Neural crest cell (in vitro differentiated cells): ENCODE measurements at regions not wholly inside any gene's neighbourhood (a gene's known extent, or its start where the extent isn't known, plus 50 kb on each side); places are given as distances from the start of the nearest gene placed in this dataset.
A peak's percentile ranks its signal among the peaks of the same experiment; 100 is the strongest.
"Not testable (repeated sequence)": the region's sequence is repeated elsewhere in the genome, so short reads cannot be mapped to it uniquely, and the experiment has no call there.

Experiments
- DNase-seq: peaks from one replicate; pipeline ENCODE4 v3.0.0; 2021; ENCODE audit warnings: low read depth, mixed read lengths, low spot score
- H3K27ac Mint-ChIP-seq: one replicate; pipeline ENCODE4 v1.8.0; 2021; ENCODE audit warnings: mild to moderate bottlenecking, mixed read lengths; ENCODE audit not compliant: unreplicated experiment
- H3K27me3 Mint-ChIP-seq: 2 replicates; pipeline ENCODE4 v1.8.0; 2021; ENCODE audit warnings: low read depth, mild to moderate bottlenecking, mixed read lengths
- H3K36me3 Mint-ChIP-seq: 2 replicates; pipeline ENCODE4 v1.8.0; 2021; ENCODE audit warnings: low read depth, mild to moderate bottlenecking, mixed read lengths
- H3K4me1 Mint-ChIP-seq: 2 replicates; pipeline ENCODE4 v1.8.0; 2021; ENCODE audit warnings: mixed read lengths
- H3K4me3 Mint-ChIP-seq: one replicate; pipeline ENCODE4 v1.8.0; 2021; ENCODE audit warnings: mild to moderate bottlenecking, mixed read lengths
- H3K9me3 Mint-ChIP-seq: 2 replicates; pipeline ENCODE4 v1.8.0; 2021; ENCODE audit warnings: mixed read lengths
- TF ChIP-seq, protein P1 (sequence below): fragments of 200-600 bp; sonication (generic); conservative IDR thresholded peaks from 2 replicates; pipeline ENCODE4 v1.5.0; 2021; ENCODE audit warnings: antibody characterized with exemption, mild to moderate bottlenecking

GRCh38 chr6:4420160-4420865 is 284.9 kb upstream of the ECI2 start:
- no peaks in the 10 kb centered on the region for H3K27me3 Mint-ChIP-seq
- H3K4me1 Mint-ChIP-seq, result peaks cover 6% of the 10 kb centered on the region
- no peak overlapping the region for H3K4me3 Mint-ChIP-seq
- DNase-seq, result no peak
- H3K36me3 Mint-ChIP-seq, result peaks cover 5% of the 10 kb centered on the region
- H3K9me3 Mint-ChIP-seq, result peaks cover 5% of the 10 kb centered on the region
- TF ChIP-seq, protein P1, sequence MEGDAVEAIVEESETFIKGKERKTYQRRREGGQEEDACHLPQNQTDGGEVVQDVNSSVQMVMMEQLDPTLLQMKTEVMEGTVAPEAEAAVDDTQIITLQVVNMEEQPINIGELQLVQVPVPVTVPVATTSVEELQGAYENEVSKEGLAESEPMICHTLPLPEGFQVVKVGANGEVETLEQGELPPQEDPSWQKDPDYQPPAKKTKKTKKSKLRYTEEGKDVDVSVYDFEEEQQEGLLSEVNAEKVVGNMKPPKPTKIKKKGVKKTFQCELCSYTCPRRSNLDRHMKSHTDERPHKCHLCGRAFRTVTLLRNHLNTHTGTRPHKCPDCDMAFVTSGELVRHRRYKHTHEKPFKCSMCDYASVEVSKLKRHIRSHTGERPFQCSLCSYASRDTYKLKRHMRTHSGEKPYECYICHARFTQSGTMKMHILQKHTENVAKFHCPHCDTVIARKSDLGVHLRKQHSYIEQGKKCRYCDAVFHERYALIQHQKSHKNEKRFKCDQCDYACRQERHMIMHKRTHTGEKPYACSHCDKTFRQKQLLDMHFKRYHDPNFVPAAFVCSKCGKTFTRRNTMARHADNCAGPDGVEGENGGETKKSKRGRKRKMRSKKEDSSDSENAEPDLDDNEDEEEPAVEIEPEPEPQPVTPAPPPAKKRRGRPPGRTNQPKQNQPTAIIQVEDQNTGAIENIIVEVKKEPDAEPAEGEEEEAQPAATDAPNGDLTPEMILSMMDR, result no peak
- peak overlapping the region; percentile 3 for H3K27ac Mint-ChIP-seq

DNA sequence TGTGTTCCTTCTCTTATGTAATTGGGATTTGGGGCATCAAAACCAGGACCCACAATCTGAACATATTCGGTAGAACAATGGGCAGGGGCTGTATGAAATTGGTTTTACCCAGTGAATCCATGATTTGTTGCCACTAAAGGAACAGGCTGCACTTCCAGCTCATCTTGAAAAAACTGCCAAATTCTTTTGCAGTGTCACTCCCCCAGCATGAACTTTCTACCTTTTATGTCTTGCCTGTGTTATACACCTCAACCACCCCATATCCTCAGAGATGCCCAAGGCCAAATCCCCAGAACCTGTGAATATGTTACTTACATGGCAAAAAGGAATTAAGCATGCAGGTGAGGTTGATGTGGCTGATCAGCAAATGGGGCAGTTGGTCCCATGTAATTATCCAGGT is 280.2 kb upstream of the ECI2 start:
- Mint-ChIP-seq H3K4me1 (peaks cover 6% of the 10 kb centered on the region), H3K36me3 (peaks cover 2% of the 10 kb centered on the region), H3K4me3 (no peak overlapping the region), H3K27me3 (no peaks in the 10 kb centered on the region), H3K9me3 (peaks cover 5% of the 10 kb centered on the region), H3K27ac (no peak overlapping the region)
- no peak for DNase-seq
- TF ChIP-seq, protein P1, result no peak

DNA sequence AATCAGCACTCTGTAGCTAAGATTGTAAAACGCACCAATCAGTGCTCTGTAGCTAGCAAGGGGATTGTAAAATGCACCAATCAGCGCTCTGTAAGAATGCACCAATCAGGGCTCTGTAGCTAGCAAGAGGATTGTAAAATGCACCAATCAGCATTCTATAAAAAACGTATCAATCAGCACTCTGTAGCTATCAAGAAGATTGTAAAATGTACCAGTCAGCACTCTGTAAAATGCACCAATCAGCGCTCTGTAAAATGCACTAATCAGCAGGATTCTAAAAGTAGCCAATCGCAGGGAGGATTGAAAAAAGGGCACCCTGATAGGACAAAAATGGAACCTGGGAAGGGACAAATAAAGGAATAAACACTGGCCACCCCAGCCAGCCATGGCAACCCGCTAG is 278.7 kb upstream of the ECI2 start:
- not testable (repeated sequence) for DNase-seq, H3K9me3 Mint-ChIP-seq, H3K27me3 Mint-ChIP-seq, H3K36me3 Mint-ChIP-seq, H3K4me3 Mint-ChIP-seq, H3K27ac Mint-ChIP-seq, H3K4me1 Mint-ChIP-seq

- no peaks in the 10 kb centered on the region for H3K27me3 Mint-ChIP-seq
- peaks cover 13% of the 10 kb centered on the region for H3K9me3 Mint-ChIP-seq
- TF ChIP-seq, protein P1, result no peak
- no peaks in the 10 kb centered on the region for H3K4me1 Mint-ChIP-seq
- peaks cover 7% of the 10 kb centered on the region for H3K36me3 Mint-ChIP-seq
- no peak for DNase-seq
- H3K4me3 Mint-ChIP-seq, result no peak overlapping the region
- H3K27ac Mint-ChIP-seq, result no peak overlapping the region
These were observed 277.7 kb upstream of the ECI2 start for GRCh38 chr6:4413073-4413472.

GRCh38 chr6:4412488-4412887 is 277.1 kb upstream of the ECI2 start:
- no peak overlapping the region for H3K27ac Mint-ChIP-seq
- peaks cover 11% of the 10 kb centered on the region for H3K36me3 Mint-ChIP-seq
- peaks cover 17% of the 10 kb centered on the region for H3K9me3 Mint-ChIP-seq
- no peaks in the 10 kb centered on the region for H3K4me1 Mint-ChIP-seq
- TF ChIP-seq, protein P1, result no peak
- H3K27me3 Mint-ChIP-seq, result no peaks in the 10 kb centered on the region
- no peak overlapping the region for H3K4me3 Mint-ChIP-seq
- no peak for DNase-seq

DNA sequence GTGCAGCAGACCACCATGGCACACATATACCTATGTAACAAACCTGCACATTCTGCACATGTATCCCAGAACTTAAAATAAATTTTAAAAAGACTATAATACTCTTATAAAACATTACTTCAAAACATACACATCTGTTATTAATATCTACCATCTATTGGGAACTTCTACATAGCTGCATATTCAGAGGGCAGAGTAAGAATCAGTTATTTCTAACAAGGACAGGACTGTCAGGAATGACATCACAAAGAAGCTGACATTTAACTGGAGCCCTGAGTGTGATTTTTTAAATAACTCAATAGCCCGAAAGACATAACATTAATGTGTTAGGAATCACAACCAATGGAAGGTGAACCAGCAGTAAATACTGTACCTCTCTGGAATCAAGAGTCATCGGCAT is 276.7 kb upstream of the ECI2 start:
- no peaks in the 10 kb centered on the region for H3K4me1 Mint-ChIP-seq
- H3K9me3 Mint-ChIP-seq, result peaks cover 21% of the 10 kb centered on the region
- no peak overlapping the region for H3K27ac Mint-ChIP-seq
- H3K36me3 Mint-ChIP-seq, result peaks cover 15% of the 10 kb centered on the region
- H3K27me3 Mint-ChIP-seq, result no peaks in the 10 kb centered on the region
- no peak for DNase-seq
- H3K4me3 Mint-ChIP-seq, result no peak overlapping the region
- TF ChIP-seq, protein P1, result no peak

DNA sequence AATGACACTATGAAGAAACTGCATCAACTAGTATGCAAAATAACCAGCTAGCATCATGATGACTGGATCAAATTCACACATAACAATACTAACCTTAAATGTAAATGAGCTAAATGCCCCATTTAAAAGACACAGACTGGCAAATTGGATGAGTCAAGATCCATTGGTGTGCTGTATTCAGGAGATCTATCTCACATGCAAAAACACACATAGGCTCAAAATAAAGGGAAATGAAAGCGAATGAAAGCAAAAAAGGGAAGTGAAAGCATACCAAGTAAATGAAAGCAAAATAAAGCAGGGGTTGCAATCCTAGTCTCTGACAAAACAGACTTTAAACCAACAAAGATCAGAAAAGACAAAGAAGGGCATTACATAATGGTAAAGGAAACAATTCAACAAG is 272.3 kb upstream of the ECI2 start:
- Mint-ChIP-seq H3K36me3 (peaks cover 22% of the 10 kb centered on the region), H3K9me3 (peaks cover 28% of the 10 kb centered on the region)
- not testable (repeated sequence) for H3K27ac Mint-ChIP-seq, H3K4me3 Mint-ChIP-seq, DNase-seq, H3K27me3 Mint-ChIP-seq, H3K4me1 Mint-ChIP-seq
